HAP-1 (cell line): ENCODE measurements at regions not wholly inside any gene's neighbourhood (a gene's known extent, or its start where the extent isn't known, plus 50 kb on each side); places are given as distances from the start of the nearest gene placed in this dataset.
"Not testable (repeated sequence)": the region's sequence is repeated elsewhere in the genome, so short reads cannot be mapped to it uniquely, and the experiment has no call there.

ENCODE experiments used
- DNase-seq, 2 experiments: peaks; one replicate each; pipeline ENCODE4 v3.0.0-alpha.2; 2016 to 2020; ENCODE audit warnings: low spot score in 2 of 2
- H3K27me3 ChIP-seq: fragments of 250-450 bp; sonication (Bioruptor Pico); 2 replicates; pipeline ENCODE4 v1.5.1; 2020; ENCODE audit warnings: low read depth, mild to moderate bottlenecking, moderate library complexity
- H3K36me3 ChIP-seq: fragments of 250-450 bp; sonication (Bioruptor Pico); replicated peaks from 2 replicates; pipeline ENCODE4 v1.5.1; 2020; ENCODE audit warnings: mild to moderate bottlenecking
- H3K4me1 ChIP-seq: fragments of 250-450 bp; sonication (Bioruptor Pico); 2 replicates; pipeline ENCODE4 v1.5.1; 2020; ENCODE audit warnings: mild to moderate bottlenecking
- H3K4me3 ChIP-seq: fragments of 250-450 bp; sonication (Bioruptor Pico); 2 replicates; pipeline ENCODE4 v1.5.1; 2020; ENCODE audit warnings: mild to moderate bottlenecking, moderate library complexity
- H3K9me3 ChIP-seq: fragments of 250-450 bp; sonication (Bioruptor Pico); 2 replicates; pipeline ENCODE4 v1.5.1; 2020; ENCODE audit warnings: mild to moderate bottlenecking, moderate library complexity
- in situ Hi-C: fragments of 300-500 bp; cut with MboI; formaldehyde crosslinking; loops from 3 replicates; pipeline ENCODE4 v1.14.3; 2020; ENCODE audit warnings: low sequenced_read_pairs, inconsistent platforms, mixed read lengths

DNA sequence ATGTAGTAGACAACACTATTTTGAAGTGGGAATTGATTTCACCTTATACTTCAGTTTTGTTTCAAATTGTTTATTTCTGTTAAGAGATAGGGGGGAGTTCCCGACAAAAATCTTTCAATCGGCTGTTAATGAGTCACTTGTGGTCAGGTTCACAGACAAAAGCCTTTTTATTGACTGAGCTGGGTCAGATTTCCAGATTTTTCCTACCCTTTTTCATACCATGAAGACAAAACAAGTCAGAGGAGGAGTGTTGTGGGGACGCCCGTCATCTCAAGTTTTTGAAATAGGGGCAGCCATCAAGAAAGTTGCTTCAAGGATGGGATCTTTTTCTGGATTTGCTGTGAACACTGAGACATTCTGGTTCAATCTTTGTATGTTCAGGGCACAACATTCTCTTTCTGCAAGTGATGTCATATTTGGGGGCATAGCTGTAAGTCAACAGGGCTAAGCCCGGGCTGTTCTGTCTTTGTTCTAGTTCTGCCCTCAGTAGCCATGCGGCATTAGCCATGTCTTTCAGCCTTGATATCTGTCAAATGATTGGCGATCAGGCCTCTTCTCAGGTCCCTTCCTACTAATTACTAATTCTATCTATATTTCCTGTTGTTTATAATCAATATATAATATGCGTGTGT, 496.0 kb upstream of the MARCKS start:
- peak; percentile 13 to 44 for DNase-seq
- Histone ChIP-seq H3K9me3 (no peaks in the 10 kb centered on the region), H3K4me1 (peaks cover 21% of the 10 kb centered on the region), H3K4me3 (no peak overlapping the region), H3K27me3 (no peaks in the 10 kb centered on the region), H3K36me3 (no peaks in the 10 kb centered on the region)
- in situ Hi-C loops: no loop called here

DNA sequence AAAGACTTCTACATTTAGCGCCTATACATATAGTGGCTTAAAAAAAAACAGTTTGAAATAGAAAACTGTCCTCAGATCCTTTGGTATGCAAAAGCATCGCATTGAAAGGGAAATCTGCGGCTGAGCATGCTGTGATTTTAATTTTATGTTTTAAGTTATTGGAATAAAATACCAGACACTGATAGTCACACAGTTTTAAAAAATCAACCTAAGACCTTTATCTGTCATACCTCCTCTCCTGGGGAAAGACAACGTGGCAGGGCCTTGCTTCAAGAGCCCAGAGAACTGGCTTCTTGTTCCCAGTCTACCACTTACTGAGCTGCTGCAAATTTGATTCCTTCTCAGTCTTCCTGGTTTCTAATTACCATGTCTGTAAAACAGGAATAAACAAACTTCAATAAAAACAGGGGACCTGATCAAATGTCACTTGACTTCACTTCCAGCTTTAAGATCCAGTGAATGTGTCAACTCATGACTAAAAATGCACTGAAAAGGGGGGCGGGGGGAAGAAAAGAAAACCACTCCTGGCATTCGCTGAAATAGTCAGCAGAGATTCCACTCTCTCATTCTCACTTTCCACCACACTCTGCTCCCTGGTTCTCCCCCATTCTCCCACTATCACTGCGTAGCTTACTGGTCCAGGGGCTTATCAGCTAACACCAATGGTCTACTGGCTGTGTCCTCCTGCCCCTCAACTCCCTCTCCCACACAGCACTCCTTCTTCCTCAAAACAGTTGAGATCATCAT, 494.7 kb upstream of the MARCKS start:
- H3K9me3 ChIP-seq: no peaks in the 10 kb centered on the region
- no peaks in the 10 kb centered on the region for H3K27me3 ChIP-seq
- H3K4me3 ChIP-seq: no peak overlapping the region
- no peaks in the 10 kb centered on the region for H3K36me3 ChIP-seq
- DNase-seq: peak; percentile 15 to 40
- H3K4me1 ChIP-seq: peaks cover 21% of the 10 kb centered on the region
- in situ Hi-C loops: no loop called here

DNA sequence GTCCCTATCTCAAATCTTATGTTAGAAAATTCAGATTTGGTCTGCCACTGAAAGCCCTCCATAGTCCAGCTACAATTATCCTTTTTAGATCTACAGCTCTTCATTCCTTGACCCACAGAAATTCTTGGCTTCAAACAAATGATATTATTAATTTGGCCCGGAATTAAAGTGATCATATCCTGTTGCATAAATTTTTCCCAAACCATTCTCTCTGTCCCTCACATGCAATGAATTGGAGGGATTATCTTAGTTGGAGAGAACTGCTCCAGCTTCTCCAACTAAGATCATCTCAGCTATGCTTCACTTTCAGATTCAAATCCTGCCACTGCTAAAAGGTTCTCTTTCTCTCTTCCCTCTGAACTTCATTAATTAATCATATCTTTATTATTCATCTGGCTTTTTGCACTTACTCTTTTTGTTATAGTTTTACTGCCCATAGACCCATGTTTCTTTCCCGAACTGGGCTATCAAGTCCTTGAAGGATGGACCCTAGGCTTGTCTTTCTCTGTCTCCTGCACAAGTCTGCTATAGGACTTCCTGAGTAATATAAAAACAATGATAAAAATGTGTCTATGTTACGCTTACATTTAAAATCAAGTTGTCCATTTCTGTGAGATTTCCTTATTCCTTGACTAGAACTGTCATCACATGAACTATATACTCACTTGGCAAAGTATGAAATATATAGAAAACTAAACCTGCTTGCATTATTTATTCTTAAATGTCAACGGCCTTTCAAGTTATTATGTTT, 493.9 kb upstream of the MARCKS start:
- Histone ChIP-seq H3K4me1 (peaks cover 21% of the 10 kb centered on the region), H3K4me3 (no peak overlapping the region), H3K9me3 (no peaks in the 10 kb centered on the region), H3K27me3 (no peaks in the 10 kb centered on the region), H3K36me3 (no peaks in the 10 kb centered on the region)
- in situ Hi-C loops: no loop called here
- no peak for DNase-seq

DNA sequence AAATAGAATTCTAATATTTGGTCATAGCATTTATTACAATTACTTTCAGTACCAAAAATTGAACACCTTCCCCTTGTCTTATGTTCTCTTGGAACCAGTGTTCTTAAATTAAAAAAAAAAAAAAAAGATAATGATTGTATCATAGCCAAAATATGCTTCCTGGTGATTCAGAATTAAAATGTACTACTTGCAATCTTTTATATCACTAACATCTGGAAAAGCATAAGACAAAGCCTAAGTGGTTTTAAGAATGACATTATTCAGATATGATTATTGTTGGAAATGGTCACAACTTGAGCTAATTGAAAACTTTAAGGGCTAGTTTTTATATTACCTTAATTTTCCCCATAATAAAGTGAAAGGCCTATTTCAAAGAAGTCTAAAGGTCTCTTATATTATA, 493.3 kb upstream of the MARCKS start:
- in situ Hi-C loops: no loop called here

DNA sequence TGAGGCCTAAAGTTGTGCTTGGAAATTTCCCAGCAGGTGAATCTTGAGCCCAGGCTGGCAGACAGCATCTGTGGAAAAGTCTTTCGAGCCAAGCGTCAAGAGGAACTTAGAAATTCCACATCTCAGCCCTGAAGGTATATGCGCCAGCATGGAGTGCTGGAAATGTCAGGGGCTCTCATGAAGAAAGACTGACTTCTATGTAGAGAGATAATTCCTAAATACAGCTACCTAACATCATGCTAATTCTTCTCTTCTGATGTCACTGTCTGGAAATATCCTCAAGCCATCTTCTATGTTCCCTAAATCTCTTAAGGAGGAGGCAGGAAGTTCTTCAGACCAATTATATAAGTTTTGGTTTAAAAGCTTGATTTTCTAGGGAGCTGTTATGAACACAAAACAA, 492.4 kb upstream of the MARCKS start:
- peaks cover 21% of the 10 kb centered on the region for H3K4me1 ChIP-seq
- no peaks in the 10 kb centered on the region for H3K9me3 ChIP-seq
- no peak overlapping the region for H3K4me3 ChIP-seq
- DNase-seq: no peak
- in situ Hi-C loops: no loop called here
- H3K36me3 ChIP-seq: no peaks in the 10 kb centered on the region
- H3K27me3 ChIP-seq: no peaks in the 10 kb centered on the region

More for the DNA sequence above, 493.3 kb upstream of the MARCKS start:
- Histone ChIP-seq H3K9me3 (no peaks in the 10 kb centered on the region), H3K27me3 (no peaks in the 10 kb centered on the region), H3K4me1 (peaks cover 21% of the 10 kb centered on the region), H3K36me3 (no peaks in the 10 kb centered on the region), H3K4me3 (no peak overlapping the region)
- DNase-seq: no peak

DNA sequence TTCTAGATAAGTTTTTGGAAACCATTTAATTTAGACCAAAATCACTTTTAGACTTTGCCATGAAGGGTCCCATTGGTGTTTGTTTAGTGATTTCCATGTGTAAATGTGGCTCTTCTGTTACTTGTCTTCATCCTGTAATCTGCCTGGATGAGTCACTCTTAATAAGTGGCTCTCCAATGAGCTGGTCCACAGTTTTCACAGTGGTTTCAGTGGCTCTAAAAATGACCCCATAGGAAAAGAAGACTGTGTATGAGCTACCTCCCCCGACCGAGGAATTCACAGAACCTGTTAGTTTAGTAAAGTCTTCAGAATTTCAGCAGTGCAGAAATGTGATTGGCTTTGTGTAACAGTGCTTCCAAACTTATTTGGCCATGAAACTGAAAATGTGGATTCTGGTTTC, 492.0 kb upstream of the MARCKS start:
- Histone ChIP-seq H3K9me3 (no peaks in the 10 kb centered on the region), H3K4me3 (no peak overlapping the region), H3K27me3 (no peaks in the 10 kb centered on the region), H3K4me1 (peaks cover 21% of the 10 kb centered on the region), H3K36me3 (no peaks in the 10 kb centered on the region)
- in situ Hi-C loops: no loop called here
- DNase-seq: no peak

DNA sequence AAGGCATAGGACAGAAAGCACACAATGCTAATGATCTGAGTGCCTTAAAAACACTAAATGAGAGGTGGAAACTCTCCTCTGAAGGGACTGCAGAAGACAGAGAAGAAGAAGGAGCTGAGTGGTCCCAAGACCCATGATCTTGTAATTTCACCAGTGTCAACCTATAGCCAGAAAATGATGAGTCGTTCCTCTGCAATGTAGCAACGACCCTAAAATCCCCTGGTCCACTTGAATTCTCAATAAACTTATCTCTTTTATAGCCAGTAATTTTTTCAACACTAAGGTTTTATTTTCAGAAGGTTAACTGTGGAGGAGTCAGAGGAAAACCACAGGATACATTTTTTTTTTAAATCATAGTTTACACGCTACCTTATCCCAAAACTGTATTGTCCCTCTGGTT, 490.6 kb upstream of the MARCKS start:
- H3K36me3 ChIP-seq: no peaks in the 10 kb centered on the region
- in situ Hi-C loops: no loop called here

DNA sequence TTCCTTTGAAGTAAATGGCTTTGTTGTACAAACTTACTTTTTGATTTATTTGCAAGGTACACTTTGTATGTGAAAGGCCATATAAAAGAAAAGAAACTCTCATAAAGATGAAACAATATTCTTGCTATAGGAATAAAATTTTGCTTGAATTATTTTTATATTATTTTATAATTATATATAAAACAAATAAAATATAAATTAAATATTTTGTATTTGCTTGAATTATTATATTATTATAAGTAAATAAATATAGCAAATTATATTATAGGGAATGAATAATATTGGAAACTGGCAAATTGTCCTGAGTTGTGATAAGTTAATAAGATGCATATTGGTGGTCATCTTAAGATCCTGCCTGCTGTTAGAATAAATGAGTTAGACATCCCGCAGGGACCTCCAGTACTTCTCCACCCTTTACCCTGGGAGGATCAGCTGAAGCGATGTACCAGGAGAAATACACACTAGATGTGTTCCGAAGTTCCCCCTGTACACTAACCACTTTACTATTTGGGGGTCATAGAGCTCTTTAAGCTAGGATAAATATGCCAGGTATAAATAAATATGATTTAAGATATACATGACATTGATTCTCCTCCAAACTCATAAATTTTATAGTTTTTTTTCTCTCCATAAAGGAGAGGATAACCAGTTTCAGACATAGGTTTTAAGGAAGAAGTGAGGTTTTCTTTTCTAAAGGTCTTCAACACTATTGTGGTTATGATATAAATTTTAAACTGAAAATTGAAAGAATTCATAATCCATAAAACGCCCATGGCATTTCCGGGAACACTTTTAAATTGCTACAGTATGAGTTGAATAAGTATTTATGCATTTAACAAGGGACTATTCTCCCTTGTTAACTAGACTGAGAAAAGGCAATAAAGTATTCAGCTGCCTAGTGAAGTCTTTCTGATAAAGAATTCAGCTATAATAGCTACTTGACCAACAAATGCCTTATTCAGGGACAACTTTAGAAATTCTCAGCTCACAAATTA, 486.3 kb upstream of the MARCKS start:
- Histone ChIP-seq H3K27me3 (no peaks in the 10 kb centered on the region), H3K4me1 (no peaks in the 10 kb centered on the region), H3K4me3 (no peak overlapping the region), H3K36me3 (no peaks in the 10 kb centered on the region), H3K9me3 (no peaks in the 10 kb centered on the region)
- in situ Hi-C loops: no loop called here
- no peak for DNase-seq

More for the DNA sequence above, 490.6 kb upstream of the MARCKS start:
- H3K4me1 ChIP-seq: peaks cover 14% of the 10 kb centered on the region
- no peaks in the 10 kb centered on the region for H3K27me3 ChIP-seq
- H3K4me3 ChIP-seq: no peak overlapping the region
- no peak for DNase-seq
- no peaks in the 10 kb centered on the region for H3K9me3 ChIP-seq

DNA sequence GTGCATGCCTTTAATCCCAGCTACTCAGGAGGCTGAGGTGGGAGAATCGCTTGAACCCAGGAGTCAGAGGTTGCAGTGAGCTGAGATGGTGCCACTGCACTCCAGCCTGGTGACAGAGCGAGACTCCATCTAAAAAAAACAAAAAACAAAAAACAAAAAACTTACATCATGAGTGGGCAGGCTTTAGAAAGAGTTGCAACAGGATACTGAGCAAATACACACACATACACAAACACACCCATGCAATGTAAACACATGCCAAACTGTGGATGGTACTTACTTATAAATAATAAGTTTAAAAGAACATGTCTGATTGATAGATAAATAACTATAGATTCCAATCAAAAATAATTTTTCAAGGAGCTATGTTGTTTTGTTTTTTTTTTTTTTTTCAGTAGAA, 481.7 kb upstream of the MARCKS start:
- H3K4me1 ChIP-seq, H3K36me3 ChIP-seq, H3K4me3 ChIP-seq, H3K27me3 ChIP-seq, H3K9me3 ChIP-seq, in situ Hi-C loops, DNase-seq: not testable (repeated sequence)

DNA sequence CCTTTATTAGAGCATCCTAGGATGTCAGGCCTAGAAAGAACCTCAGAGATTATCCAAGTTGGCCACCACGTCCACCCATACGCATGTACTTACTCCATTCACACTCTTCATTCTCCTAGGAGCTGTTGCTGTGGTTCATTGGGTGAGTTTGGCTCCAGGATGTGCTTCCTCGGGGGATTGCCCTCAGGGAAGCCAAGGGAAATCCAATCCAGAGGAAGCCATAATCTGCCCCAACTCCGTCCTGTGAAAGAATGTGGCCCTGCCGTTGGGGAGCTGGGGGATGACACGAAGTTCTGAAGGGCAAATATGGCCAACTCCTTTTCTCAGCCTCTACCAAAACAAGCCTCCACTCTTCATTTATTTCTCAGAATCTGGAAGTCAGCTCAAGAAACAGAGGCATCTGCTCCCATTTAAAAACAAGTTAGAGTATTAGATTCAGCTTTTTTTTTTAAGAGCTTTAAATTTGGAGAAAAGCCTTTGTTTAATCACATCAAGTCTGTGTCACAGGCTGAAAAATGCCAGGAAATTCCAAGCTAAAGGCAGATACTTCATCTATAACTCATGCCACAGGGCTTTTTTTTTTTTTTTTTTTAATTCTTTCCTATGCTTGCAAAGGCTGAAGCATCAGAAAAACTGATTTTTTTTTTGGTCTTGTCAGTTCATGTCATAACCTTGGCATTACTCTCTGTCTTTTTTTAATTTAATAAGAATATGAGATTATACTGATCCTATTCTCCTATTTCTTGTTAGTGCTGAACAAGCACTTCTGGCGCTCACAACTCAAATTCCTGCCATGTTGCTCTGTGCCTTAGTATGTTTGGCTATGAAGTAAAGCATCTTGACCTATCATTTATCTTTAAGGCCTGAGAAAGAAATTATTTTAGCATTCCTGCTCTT, 480.9 kb upstream of the MARCKS start:
- no peaks in the 10 kb centered on the region for H3K9me3 ChIP-seq
- no peaks in the 10 kb centered on the region for H3K27me3 ChIP-seq
- no peaks in the 10 kb centered on the region for H3K36me3 ChIP-seq
- in situ Hi-C loops: no loop called here
- H3K4me1 ChIP-seq: no peaks in the 10 kb centered on the region
- no peak overlapping the region for H3K4me3 ChIP-seq
- DNase-seq: no peak

DNA sequence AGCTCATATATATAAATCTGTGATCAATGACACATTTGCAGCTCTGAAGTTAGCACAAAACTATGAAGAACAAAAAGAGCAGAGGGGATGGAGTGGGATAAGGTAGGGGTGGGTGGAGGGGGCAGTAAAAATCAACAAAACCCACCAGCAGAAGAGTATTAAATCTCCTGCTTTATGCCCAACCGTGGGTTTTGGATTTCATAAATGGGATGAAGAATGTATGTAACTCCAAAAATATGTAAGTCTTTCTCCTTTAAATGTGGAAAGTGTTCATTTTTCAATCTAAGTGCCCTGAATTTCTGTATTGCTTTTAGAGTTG, 480.3 kb upstream of the MARCKS start:
- Histone ChIP-seq H3K4me1 (no peaks in the 10 kb centered on the region), H3K27me3 (no peaks in the 10 kb centered on the region), H3K4me3 (no peak overlapping the region), H3K9me3 (no peaks in the 10 kb centered on the region), H3K36me3 (no peaks in the 10 kb centered on the region)
- DNase-seq: no peak
- in situ Hi-C loops: no loop called here

DNA sequence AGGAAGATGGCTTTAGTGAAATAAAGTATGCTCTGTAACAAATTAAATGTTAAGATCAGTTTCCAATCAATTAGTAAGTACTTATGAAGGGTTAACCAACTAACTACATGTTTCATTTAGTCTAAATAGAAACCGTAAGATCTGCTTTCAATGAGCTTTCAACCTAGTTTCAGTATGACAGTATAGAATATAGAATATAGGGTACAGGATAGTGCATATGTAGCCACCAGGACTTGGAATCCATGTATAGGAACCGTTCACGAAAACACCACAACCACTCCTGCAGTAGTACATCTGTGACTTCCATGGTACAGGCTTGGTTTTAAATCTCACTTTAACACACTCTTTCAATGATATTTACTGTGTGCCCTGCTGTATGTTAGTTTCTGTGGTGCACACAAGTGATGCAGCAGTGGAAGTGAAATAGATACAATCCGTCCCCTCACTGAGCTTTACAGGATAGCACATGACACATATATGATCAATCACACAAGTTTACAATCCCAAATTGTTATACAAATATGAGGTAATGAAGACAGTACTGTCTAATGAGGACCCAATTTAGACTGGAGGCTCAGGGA, 479.7 kb upstream of the MARCKS start:
- no peaks in the 10 kb centered on the region for H3K27me3 ChIP-seq
- H3K36me3 ChIP-seq: no peaks in the 10 kb centered on the region
- in situ Hi-C loops: no loop called here
- no peak overlapping the region for H3K4me3 ChIP-seq
- no peaks in the 10 kb centered on the region for H3K9me3 ChIP-seq
- DNase-seq: no peak
- H3K4me1 ChIP-seq: no peaks in the 10 kb centered on the region
